D721Med (cell line): ENCODE measurements at regions not wholly inside any gene's neighbourhood (a gene's known extent, or its start where the extent isn't known, plus 50 kb on each side); places are given as distances from the start of the nearest gene placed in this dataset.
"Not testable (repeated sequence)": the region's sequence is repeated elsewhere in the genome, so short reads cannot be mapped to it uniquely, and the experiment has no call there.

Source experiments
- DNase-seq: peaks from one replicate; pipeline ENCODE4 v3.0.0; 2011; ENCODE audit warnings: low spot score; ENCODE audit not compliant: insufficient read length
- FAIRE-seq: peaks from 2 replicates; lab custom pipeline; 2011; peaks lifted over from hg19 to GRCh38; lab: Jason Lieb, UNC
- CTCF ChIP-seq: IDR thresholded peaks from 2 replicates; pipeline ENCODE4 v1.5.1; 2012; ENCODE audit warnings: mild to moderate bottlenecking, control low read depth; ENCODE audit not compliant: insufficient read depth; ENCODE audit errors: missing control alignments

- TF ChIP-seq CTCF: no peak
- FAIRE-seq: no peak
- DNase-seq: no peak
Observed at GRCh38 chr1:100597061-100597741, 59.3 kb downstream of the GPR88 start.

GRCh38 chr1:100597784-100598183 is 59.8 kb downstream of the GPR88 start:
- no peak for TF ChIP-seq CTCF
- FAIRE-seq: no peak
- DNase-seq: no peak

- FAIRE-seq, DNase-seq: not testable (repeated sequence)
Observed at GRCh38 chr1:100600377-100600776, 62.4 kb downstream of the GPR88 start.

DNA sequence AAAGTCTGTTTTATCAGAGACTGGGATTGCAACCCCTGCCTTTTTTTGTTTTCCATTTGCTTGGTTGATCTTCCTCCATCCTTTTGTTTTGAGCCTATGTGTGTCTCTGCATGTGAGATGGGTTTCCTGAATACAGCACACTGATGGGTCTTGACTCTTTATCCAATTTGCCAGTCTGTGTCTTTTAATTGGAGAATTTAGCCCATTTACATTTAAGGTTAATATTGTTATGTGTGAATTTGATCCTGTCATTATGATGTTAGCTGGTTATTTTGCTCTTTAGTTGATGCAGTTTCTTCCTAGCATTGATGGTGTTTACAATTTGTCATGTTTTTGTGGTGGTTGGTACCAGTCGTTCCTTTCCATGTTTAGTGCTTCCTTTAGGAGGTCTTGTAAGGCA is 64.1 kb downstream of the GPR88 start:
- FAIRE-seq, DNase-seq: not testable (repeated sequence)

DNA sequence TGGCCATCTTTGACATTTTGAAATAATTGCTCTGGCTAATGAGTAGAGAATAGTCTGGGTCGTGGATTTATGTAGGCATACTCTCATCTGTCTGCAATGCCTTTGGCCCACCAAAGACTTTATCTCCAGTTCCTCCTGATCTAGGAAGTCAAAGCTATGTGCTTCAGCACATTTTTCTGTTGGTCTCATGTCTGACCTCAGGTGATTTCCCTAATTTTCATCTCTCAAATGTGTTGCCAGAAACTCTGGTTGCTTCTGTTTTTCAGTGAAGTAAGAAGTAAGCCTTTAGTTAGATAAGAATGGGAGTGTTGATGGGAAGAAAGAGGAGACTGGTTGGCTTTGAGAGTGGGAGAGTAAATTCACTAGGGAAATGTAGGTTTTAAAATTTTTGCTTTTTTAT is 66.4 kb downstream of the GPR88 start:
- DNase-seq (no peak), FAIRE-seq (no peak)
- no peak for TF ChIP-seq CTCF

- no peak for FAIRE-seq
- peak; percentile 56 for TF ChIP-seq CTCF
- DNase-seq: no peak
Observed at GRCh38 chr1:100606438-100606837, 68.5 kb downstream of the GPR88 start.

GRCh38 chr1:100607628-100608240 is 69.8 kb downstream of the GPR88 start:
- TF ChIP-seq CTCF: no peak
- DNase-seq (no peak), FAIRE-seq (no peak)

- no peak for DNase-seq
- TF ChIP-seq CTCF: no peak
- no peak for FAIRE-seq
Observed at GRCh38 chr1:100609849-100610248, 71.9 kb downstream of the GPR88 start.
